GM23338 (cell line): ENCODE measurements at regions not wholly inside any gene's neighbourhood (a gene's known extent, or its start where the extent isn't known, plus 50 kb on each side); places are given as distances from the start of the nearest gene placed in this dataset.
A peak's percentile ranks its signal among the peaks of the same experiment; 100 is the strongest.

ENCODE experiments used
- ATAC-seq: fragments of 200-7000 bp; cut with Tn5 transposase; 3 replicates; pipeline ENCODE4 v1.9.1; 2020
- DNase-seq: peaks from one replicate; pipeline ENCODE4 v3.0.0-alpha.2; 2015; ENCODE audit warnings: low spot score
- H2AFZ ChIP-seq: fragments of 200-600 bp; sonication (generic); 2 replicates; pipeline ENCODE4 v1.8.0; 2016; ENCODE audit warnings: antibody characterized with exemption, mild to moderate bottlenecking, moderate library complexity
- H3F3A ChIP-seq: fragments of 200-600 bp; sonication (generic); replicated peaks from 2 replicates; pipeline ENCODE4 v1.8.0; 2017; ENCODE audit warnings: antibody characterized with exemption, mixed run types, low read depth
- H3K27ac ChIP-seq: fragments of 200-600 bp; sonication (generic); 2 replicates; pipeline ENCODE4 v1.6.1; 2016; ENCODE audit warnings: low read depth
- H3K27me3 ChIP-seq: fragments of 200-600 bp; sonication (generic); 2 replicates; pipeline ENCODE4 v1.8.0; 2016; ENCODE audit warnings: mild to moderate bottlenecking, mixed run types, moderate library complexity; ENCODE audit not compliant: insufficient read depth
- H3K36me3 ChIP-seq: fragments of 200-600 bp; sonication (generic); 2 replicates; pipeline ENCODE4 v1.8.0; 2016; ENCODE audit warnings: mild to moderate bottlenecking; ENCODE audit not compliant: insufficient read depth
- H3K4me1 ChIP-seq: fragments of 200-600 bp; sonication (generic); 2 replicates; pipeline ENCODE4 v1.8.0; 2016; ENCODE audit warnings: mild to moderate bottlenecking, moderate library complexity; ENCODE audit not compliant: insufficient read depth
- H3K4me2 ChIP-seq: fragments of 200-600 bp; sonication (generic); 2 replicates; pipeline ENCODE4 v1.7.1; 2017; ENCODE audit warnings: mixed run types
- H3K4me3 ChIP-seq: fragments of 200-600 bp; sonication (generic); 2 replicates; pipeline ENCODE4 v1.6.1; 2016; ENCODE audit warnings: mixed run types
- H3K79me2 ChIP-seq: fragments of 200-600 bp; sonication (generic); replicated peaks from 2 replicates; pipeline ENCODE4 v1.8.0; 2017; ENCODE audit warnings: mild to moderate bottlenecking; ENCODE audit not compliant: insufficient read depth
- H3K9me2 ChIP-seq: fragments of 200-600 bp; sonication (generic); 2 replicates; pipeline ENCODE4 v1.8.0; 2017; ENCODE audit not compliant: insufficient read depth
- H4K20me1 ChIP-seq: fragments of 200-600 bp; sonication (generic); replicated peaks from 2 replicates; pipeline ENCODE4 v1.8.0; 2017; ENCODE audit warnings: mild to moderate bottlenecking; ENCODE audit not compliant: insufficient read depth
- H3K27ac Mint-ChIP-seq: 2 replicates; pipeline ENCODE4 v1.8.0; 2020; ENCODE audit warnings: inconsistent platforms, mild to moderate bottlenecking, moderate library complexity, mixed read lengths
- H3K27me3 Mint-ChIP-seq: 3 replicates; pipeline ENCODE4 v1.8.0; 2022; ENCODE audit warnings: low read depth, mild to moderate bottlenecking, moderate library complexity, mixed read lengths, inconsistent platforms; ENCODE audit not compliant: insufficient read depth, poor library complexity
- H3K36me3 Mint-ChIP-seq: 3 replicates; pipeline ENCODE4 v1.8.0; 2021; ENCODE audit warnings: low read depth, mild to moderate bottlenecking, inconsistent platforms, moderate library complexity, mixed read lengths
- H3K4me1 Mint-ChIP-seq: 3 replicates; pipeline ENCODE4 v1.8.0; 2020; ENCODE audit warnings: mild to moderate bottlenecking, inconsistent platforms, mixed read lengths
- H3K4me3 Mint-ChIP-seq: 3 replicates; pipeline ENCODE4 v1.8.0; 2021; ENCODE audit warnings: moderate library complexity, mild to moderate bottlenecking, inconsistent platforms, mixed read lengths
- H3K9me3 Mint-ChIP-seq: 3 replicates; pipeline ENCODE4 v1.8.0; 2020; ENCODE audit warnings: moderate library complexity, mild to moderate bottlenecking, inconsistent platforms, mixed read lengths
- CREB1 ChIP-seq: fragments of 250-450 bp; sonication (Bioruptor Pico); IDR thresholded peaks from 2 replicates; pipeline ENCODE4 v1.5.0; 2020; ENCODE audit warnings: low read depth, mild to moderate bottlenecking, moderate library complexity
- ETS1 ChIP-seq: IDR thresholded peaks from 2 replicates; pipeline ENCODE4 v1.6.1; 2016; ENCODE audit warnings: antibody characterized with exemption
- ZNF331 ChIP-seq: fragments of 250-450 bp; sonication (Bioruptor Pico); IDR thresholded peaks from 2 replicates; pipeline ENCODE4 v1.5.0; 2020; ENCODE audit warnings: low read depth, mild to moderate bottlenecking, moderate library complexity
- ZNF462 ChIP-seq: fragments of 250-450 bp; sonication (Bioruptor Pico); IDR thresholded peaks from 2 replicates; pipeline ENCODE4 v1.5.0; 2020; ENCODE audit warnings: mild to moderate bottlenecking, moderate library complexity
- TF ChIP-seq, protein P1 (sequence below), 2 experiments: fragments of 200-600 bp in 1 of 2; sonication (generic) in 1 of 2; conservative IDR thresholded peaks; 2 replicates each; pipeline versions ENCODE4 v1.5.1 to v1.6.1; 2016 to 2017; ENCODE audit warnings: antibody characterized with exemption in 2 of 2, low read depth in 2 of 2, mild to moderate bottlenecking in 2 of 2, moderate library complexity in 1 of 2

DNA sequence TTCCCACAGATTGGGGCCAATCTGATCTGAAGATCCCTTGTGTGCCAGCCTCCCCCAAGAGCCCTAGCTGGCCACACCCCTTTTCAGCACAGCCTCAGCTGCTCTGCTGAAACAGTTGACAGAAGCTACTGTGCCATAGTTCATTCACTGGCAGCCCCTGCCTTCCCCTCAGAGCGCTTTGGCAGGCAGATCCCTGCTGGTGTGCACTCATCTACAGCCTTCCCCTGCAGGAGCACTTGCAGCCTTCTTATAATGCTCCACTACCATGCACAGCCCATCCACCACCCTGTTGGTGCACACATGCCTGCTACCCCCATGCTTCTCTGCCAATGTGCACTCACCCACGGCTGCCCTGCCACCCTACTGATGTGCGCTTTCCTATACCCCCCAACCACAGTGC, 471.3 kb downstream of the MTRR start (continued):
- no peak for TF ChIP-seq ZNF462

GRCh38 chr5:8340739-8341344, 471.9 kb downstream of the MTRR start:
- no peaks in the 10 kb centered on the region for H3K27me3 ChIP-seq
- H3K27ac Mint-ChIP-seq, result peak overlapping the region; percentile 29
- H3K27ac ChIP-seq, result no peak overlapping the region
- peaks cover 9% of the 10 kb centered on the region; the same call in 1 of the 2 replicates for H3K9me2 ChIP-seq
- H3K4me1 Mint-ChIP-seq, result peaks cover 9% of the 10 kb centered on the region
- no peaks in the 10 kb centered on the region for H3K4me1 ChIP-seq
- TF ChIP-seq CREB1 (CRISPR knock-in tag) (no peak), ZNF331 (CRISPR knock-in tag) (no peak), ETS1 (no peak)
- TF ChIP-seq, protein P1, sequence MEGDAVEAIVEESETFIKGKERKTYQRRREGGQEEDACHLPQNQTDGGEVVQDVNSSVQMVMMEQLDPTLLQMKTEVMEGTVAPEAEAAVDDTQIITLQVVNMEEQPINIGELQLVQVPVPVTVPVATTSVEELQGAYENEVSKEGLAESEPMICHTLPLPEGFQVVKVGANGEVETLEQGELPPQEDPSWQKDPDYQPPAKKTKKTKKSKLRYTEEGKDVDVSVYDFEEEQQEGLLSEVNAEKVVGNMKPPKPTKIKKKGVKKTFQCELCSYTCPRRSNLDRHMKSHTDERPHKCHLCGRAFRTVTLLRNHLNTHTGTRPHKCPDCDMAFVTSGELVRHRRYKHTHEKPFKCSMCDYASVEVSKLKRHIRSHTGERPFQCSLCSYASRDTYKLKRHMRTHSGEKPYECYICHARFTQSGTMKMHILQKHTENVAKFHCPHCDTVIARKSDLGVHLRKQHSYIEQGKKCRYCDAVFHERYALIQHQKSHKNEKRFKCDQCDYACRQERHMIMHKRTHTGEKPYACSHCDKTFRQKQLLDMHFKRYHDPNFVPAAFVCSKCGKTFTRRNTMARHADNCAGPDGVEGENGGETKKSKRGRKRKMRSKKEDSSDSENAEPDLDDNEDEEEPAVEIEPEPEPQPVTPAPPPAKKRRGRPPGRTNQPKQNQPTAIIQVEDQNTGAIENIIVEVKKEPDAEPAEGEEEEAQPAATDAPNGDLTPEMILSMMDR (conservative IDR thresholded peaks at IDR 0.05; ENCODE audit: low read depth in 2 of 2), result peak; percentile 55 to 75
- H3K4me3 ChIP-seq, result no peak overlapping the region
- H2AFZ ChIP-seq, result peak overlapping the region; percentile 75
- DNase-seq (peak; percentile 53), ATAC-seq (peak; percentile 72)
- H3K79me2 ChIP-seq, result no peaks in the 10 kb centered on the region
- 0 out of 2 replicates have a peak, but pooled peaks cover 4% of the 10 kb centered on the region for H3K36me3 ChIP-seq
- no peaks in the 10 kb centered on the region for H3F3A ChIP-seq
- no peaks in the 10 kb centered on the region for H3K27me3 Mint-ChIP-seq
- no peaks in the 10 kb centered on the region for H4K20me1 ChIP-seq
- H3K4me2 ChIP-seq, result no peak overlapping the region
- no peak overlapping the region for H3K4me3 Mint-ChIP-seq
- peaks cover 21% of the 10 kb centered on the region for H3K9me3 Mint-ChIP-seq
- H3K36me3 Mint-ChIP-seq, result peaks cover 11% of the 10 kb centered on the region; the same call in 2 of the 3 replicates
